ENCODE measurements at regions not wholly inside any gene's neighbourhood (a gene's known extent, or its start where the extent isn't known, plus 50 kb on each side); places are given as distances from the start of the nearest gene placed in this dataset.

DNA sequence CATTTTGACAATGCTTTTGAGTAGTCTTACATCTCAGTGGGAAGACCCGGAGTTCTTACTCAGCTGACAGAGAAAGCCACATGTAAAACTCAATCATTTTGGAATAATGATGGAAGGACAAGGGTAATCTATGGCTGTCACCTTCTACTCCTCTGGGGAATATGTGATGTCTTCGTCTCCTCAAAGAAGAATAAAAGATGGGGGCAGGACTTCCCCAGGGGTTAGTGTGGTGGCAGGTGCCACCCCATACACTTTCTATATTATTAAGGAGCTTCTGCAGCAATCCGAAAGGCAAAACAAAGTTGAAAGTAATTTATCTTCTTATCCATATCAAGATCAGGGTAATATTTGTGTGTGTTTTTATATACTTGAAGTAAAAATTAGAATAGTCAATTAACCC lies 180.4 kb upstream of the TOPAZ1 start:
- CTCF ChIA-PET = no interaction called here
- Histone ChIP-seq H3K27me3 (ENCODE audit: control insufficient read depth, insufficient read depth, low read length) (peaks cover 5% of the 10 kb centered on the region), H3K27ac (ENCODE audit: low read length) (no peak overlapping the region), H3K4me1 (ENCODE audit: control insufficient read depth, insufficient read depth, low read length) (no peaks in the 10 kb centered on the region), H3K4me3 (ENCODE audit: low read depth in 2 of 2, low read length in 2 of 2) (no peak overlapping the region), H3K36me3 (ENCODE audit: control insufficient read depth, insufficient read depth, low read length) (no peaks in the 10 kb centered on the region; the same call in 1 of the 2 replicates), H3K9me3 (ENCODE audit: control insufficient read depth, insufficient read depth, low read depth, low read length) (no peaks in the 10 kb centered on the region)
- ATAC-seq (no peak), DNase-seq (ENCODE audit: low read depth, low spot score) (no peak)
- intact Hi-C loops (cut with micrococcal nuclease; ENCODE audit: unreplicated experiment) = no loop called here
- in situ Hi-C loops (cut with HindIII; ENCODE audit: low pct_unique_long_range_greater_than_20kb, low sequenced_read_pairs) = no loop called here
- POLR2A ChIA-PET = no interaction called here
- BruUV-seq (replicated peaks) = no TSS peak
- TF ChIP-seq POLR2AphosphoS5 (IDR thresholded peaks at IDR 0.05; ENCODE audit: low read depth, low read length) (no peak), SIN3A (IDR thresholded peaks at IDR 0.05; ENCODE audit: borderline replicate concordance, insufficient read depth, low read depth, low read length) (no peak), TCF7L2 (IDR thresholded peaks at IDR 0.05; ENCODE audit: low read depth, low read length) (no peak)
- TF ChIP-seq, protein P1, sequence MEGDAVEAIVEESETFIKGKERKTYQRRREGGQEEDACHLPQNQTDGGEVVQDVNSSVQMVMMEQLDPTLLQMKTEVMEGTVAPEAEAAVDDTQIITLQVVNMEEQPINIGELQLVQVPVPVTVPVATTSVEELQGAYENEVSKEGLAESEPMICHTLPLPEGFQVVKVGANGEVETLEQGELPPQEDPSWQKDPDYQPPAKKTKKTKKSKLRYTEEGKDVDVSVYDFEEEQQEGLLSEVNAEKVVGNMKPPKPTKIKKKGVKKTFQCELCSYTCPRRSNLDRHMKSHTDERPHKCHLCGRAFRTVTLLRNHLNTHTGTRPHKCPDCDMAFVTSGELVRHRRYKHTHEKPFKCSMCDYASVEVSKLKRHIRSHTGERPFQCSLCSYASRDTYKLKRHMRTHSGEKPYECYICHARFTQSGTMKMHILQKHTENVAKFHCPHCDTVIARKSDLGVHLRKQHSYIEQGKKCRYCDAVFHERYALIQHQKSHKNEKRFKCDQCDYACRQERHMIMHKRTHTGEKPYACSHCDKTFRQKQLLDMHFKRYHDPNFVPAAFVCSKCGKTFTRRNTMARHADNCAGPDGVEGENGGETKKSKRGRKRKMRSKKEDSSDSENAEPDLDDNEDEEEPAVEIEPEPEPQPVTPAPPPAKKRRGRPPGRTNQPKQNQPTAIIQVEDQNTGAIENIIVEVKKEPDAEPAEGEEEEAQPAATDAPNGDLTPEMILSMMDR (IDR thresholded peaks at IDR 0.05) = no peak
- TF ChIP-seq, protein P2, sequence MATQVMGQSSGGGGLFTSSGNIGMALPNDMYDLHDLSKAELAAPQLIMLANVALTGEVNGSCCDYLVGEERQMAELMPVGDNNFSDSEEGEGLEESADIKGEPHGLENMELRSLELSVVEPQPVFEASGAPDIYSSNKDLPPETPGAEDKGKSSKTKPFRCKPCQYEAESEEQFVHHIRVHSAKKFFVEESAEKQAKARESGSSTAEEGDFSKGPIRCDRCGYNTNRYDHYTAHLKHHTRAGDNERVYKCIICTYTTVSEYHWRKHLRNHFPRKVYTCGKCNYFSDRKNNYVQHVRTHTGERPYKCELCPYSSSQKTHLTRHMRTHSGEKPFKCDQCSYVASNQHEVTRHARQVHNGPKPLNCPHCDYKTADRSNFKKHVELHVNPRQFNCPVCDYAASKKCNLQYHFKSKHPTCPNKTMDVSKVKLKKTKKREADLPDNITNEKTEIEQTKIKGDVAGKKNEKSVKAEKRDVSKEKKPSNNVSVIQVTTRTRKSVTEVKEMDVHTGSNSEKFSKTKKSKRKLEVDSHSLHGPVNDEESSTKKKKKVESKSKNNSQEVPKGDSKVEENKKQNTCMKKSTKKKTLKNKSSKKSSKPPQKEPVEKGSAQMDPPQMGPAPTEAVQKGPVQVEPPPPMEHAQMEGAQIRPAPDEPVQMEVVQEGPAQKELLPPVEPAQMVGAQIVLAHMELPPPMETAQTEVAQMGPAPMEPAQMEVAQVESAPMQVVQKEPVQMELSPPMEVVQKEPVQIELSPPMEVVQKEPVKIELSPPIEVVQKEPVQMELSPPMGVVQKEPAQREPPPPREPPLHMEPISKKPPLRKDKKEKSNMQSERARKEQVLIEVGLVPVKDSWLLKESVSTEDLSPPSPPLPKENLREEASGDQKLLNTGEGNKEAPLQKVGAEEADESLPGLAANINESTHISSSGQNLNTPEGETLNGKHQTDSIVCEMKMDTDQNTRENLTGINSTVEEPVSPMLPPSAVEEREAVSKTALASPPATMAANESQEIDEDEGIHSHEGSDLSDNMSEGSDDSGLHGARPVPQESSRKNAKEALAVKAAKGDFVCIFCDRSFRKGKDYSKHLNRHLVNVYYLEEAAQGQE (IDR thresholded peaks at IDR 0.05; ENCODE audit: insufficient read depth in 1 of 2, low read depth in 2 of 2, low read length in 1 of 2) = no peak

DNA sequence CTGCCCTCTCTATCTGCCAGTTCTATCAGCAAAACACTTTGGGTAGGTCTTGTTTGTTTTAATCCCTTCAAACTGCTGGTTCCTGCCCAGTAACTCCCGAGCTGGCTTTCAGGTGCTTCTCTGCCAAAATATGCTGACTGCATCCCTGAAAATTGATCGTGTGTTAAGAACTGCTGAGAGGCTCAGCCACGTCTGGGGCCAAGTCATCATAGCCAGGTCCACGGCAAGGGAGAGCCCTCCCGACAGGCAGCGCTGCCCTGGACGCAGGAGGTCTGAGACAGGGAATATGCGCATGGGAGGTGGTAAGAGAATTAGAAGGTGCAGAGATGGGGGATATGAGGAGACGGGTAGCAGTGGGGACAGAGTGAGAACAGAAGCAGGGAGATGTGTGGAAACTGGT lies 179.7 kb upstream of the TOPAZ1 start:
- Histone ChIP-seq H3K9me3 (ENCODE audit: control insufficient read depth, insufficient read depth, low read depth, low read length) (no peaks in the 10 kb centered on the region), H3K36me3 (ENCODE audit: control insufficient read depth, insufficient read depth, low read length) (no peaks in the 10 kb centered on the region; the same call in 1 of the 2 replicates), H3K4me1 (ENCODE audit: control insufficient read depth, insufficient read depth, low read length) (no peaks in the 10 kb centered on the region), H3K4me3 (ENCODE audit: low read depth in 2 of 2, low read length in 2 of 2) (no peak overlapping the region), H3K27me3 (ENCODE audit: control insufficient read depth, insufficient read depth, low read length) (peaks cover 5% of the 10 kb centered on the region), H3K27ac (ENCODE audit: low read length) (no peak overlapping the region)
- intact Hi-C loops (cut with micrococcal nuclease; ENCODE audit: unreplicated experiment) = no loop called here
- BruUV-seq (replicated peaks) = no TSS peak
- DNase-seq (ENCODE audit: low read depth, low spot score) = no peak
- POLR2A ChIA-PET = no interaction called here
- CTCF ChIA-PET = no interaction called here
- no peak for ATAC-seq
- TF ChIP-seq TCF7L2 (IDR thresholded peaks at IDR 0.05; ENCODE audit: low read depth, low read length) = no peak
- no peak for TF ChIP-seq SIN3A (IDR thresholded peaks at IDR 0.05; ENCODE audit: borderline replicate concordance, insufficient read depth, low read depth, low read length)
- TF ChIP-seq, protein P2 (IDR thresholded peaks at IDR 0.05; ENCODE audit: insufficient read depth in 1 of 2, low read depth in 2 of 2, low read length in 1 of 2) = no peak
- TF ChIP-seq, protein P1 (IDR thresholded peaks at IDR 0.05) = no peak
- TF ChIP-seq POLR2AphosphoS5 (IDR thresholded peaks at IDR 0.05; ENCODE audit: low read depth, low read length) = no peak
- in situ Hi-C loops (cut with HindIII; ENCODE audit: low pct_unique_long_range_greater_than_20kb, low sequenced_read_pairs) = no loop called here

Measured in Panc1 (cell line).